Cardiac muscle cell (in vitro differentiated cells and primary cell): ENCODE measurements at regions not wholly inside any gene's neighbourhood (a gene's known extent, or its start where the extent isn't known, plus 50 kb on each side); places are given as distances from the start of the nearest gene placed in this dataset.

ENCODE experiments used
- DNase-seq, 2 donors: peaks; one replicate each; pipeline versions ENCODE4 v3.0.0 to v3.0.0-alpha.2; 2010 to 2017; ENCODE audit warnings: low read depth in 1 of 2, low spot score in 1 of 2
- H3K27ac ChIP-seq: fragments of 200-600 bp; sonication (generic); 2 replicates; pipeline ENCODE4 v1.5.1; 2016
- H3K27me3 ChIP-seq: fragments of 200-600 bp; sonication (generic); 2 replicates; pipeline ENCODE4 v1.6.0; 2016; ENCODE audit warnings: control low read depth
- H3K36me3 ChIP-seq: fragments of 200-600 bp; sonication (generic); 2 replicates; pipeline ENCODE4 v1.5.1; 2016; ENCODE audit warnings: control low read depth
- H3K4me1 ChIP-seq: fragments of 200-600 bp; sonication (generic); 2 replicates; pipeline ENCODE4 v1.8.1; 2017; ENCODE audit warnings: low read depth, mild to moderate bottlenecking, mixed run types
- H3K4me3 ChIP-seq: fragments of 200-600 bp; sonication (generic); 2 replicates; pipeline ENCODE4 v1.5.1; 2016; ENCODE audit warnings: mild to moderate bottlenecking
- H3K9me3 ChIP-seq: fragments of 200-600 bp; sonication (generic); 2 replicates; pipeline ENCODE4 v1.5.1; 2017; ENCODE audit warnings: low read depth, mild to moderate bottlenecking, control low read depth
- CTCF ChIP-seq: IDR thresholded peaks from 2 replicates; pipeline ENCODE4 v1.5.1; 2012; ENCODE audit warnings: low read depth, mild to moderate bottlenecking, low read length

DNA sequence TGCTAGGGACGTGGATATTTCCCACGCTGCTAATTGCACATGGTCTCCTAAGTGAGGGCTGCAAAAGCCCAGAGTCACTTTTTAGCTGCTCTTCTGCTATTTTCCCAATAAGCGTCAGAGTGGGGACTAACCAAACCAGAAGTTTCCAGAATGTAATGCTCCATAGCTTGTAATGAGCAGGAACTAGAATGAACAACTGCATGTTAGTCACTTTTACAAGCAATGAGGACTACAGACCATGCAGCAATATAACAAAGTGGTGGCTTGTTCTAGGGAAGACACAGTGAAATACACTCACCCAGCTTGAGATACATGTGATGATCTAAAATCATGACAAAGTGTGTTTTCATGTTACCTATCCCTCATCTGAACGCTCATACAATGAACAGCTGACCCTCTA lies 314.1 kb upstream of the SGK1 start:
- Histone ChIP-seq H3K27ac (no peak overlapping the region), H3K36me3 (no peaks in the 10 kb centered on the region), H3K4me1 (no peaks in the 10 kb centered on the region), H3K4me3 (no peak overlapping the region), H3K27me3 (no peaks in the 10 kb centered on the region), H3K9me3 (no peaks in the 10 kb centered on the region)
- TF ChIP-seq CTCF, result no peak
- no peak for DNase-seq

DNA sequence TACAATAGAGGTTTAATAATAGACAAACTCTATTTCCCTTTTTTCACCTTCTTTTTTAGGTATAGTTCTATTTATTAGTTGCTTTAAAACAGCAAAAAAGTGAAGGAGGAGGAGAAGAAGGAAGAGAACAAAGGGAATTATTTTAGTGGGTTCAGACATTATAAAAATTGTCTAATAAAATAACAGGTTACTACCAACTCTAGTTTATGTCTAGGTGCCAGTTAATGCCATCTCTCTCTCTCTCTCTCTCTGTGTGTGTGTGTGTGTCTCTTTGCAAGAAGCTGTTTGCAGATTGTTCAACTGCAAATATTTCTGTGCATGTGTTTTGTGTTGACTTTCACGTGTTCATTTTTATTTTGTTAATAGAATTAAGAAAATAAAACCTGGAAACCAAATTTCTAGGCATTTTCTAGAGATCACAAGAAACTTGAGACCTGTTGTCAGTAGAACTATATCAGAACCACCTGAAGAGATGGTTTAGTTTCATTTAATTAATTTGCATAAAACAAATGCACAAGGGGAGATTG lies 313.5 kb upstream of the SGK1 start:
- TF ChIP-seq CTCF, result no peak
- H3K27me3 ChIP-seq, result no peaks in the 10 kb centered on the region
- H3K9me3 ChIP-seq, result no peaks in the 10 kb centered on the region
- DNase-seq, result no peak
- H3K4me3 ChIP-seq, result no peak overlapping the region
- no peak overlapping the region for H3K27ac ChIP-seq
- H3K36me3 ChIP-seq, result no peaks in the 10 kb centered on the region
- H3K4me1 ChIP-seq, result no peaks in the 10 kb centered on the region

- H3K27me3 ChIP-seq, result no peaks in the 10 kb centered on the region
- H3K4me3 ChIP-seq, result no peak overlapping the region
- H3K9me3 ChIP-seq, result no peaks in the 10 kb centered on the region
- TF ChIP-seq CTCF, result no peak
- no peaks in the 10 kb centered on the region for H3K36me3 ChIP-seq
- peaks cover 4% of the 10 kb centered on the region for H3K4me1 ChIP-seq
- no peak for DNase-seq
- no peak overlapping the region for H3K27ac ChIP-seq
Observed at GRCh38 chr6:134630508-134631121, 312.7 kb upstream of the SGK1 start.

- H3K4me3 ChIP-seq, result no peak overlapping the region
- no peak for DNase-seq
- H3K36me3 ChIP-seq, result no peaks in the 10 kb centered on the region
- H3K27me3 ChIP-seq, result no peaks in the 10 kb centered on the region
- peaks cover 5% of the 10 kb centered on the region for H3K4me1 ChIP-seq
- H3K27ac ChIP-seq, result no peak overlapping the region
- H3K9me3 ChIP-seq, result no peaks in the 10 kb centered on the region
- no peak for TF ChIP-seq CTCF
Observed at GRCh38 chr6:134628154-134628553, 310.2 kb upstream of the SGK1 start.

- DNase-seq, result peak in 1 of 2 donors; percentile 41
- no peak for TF ChIP-seq CTCF
- H3K27me3 ChIP-seq, result no peaks in the 10 kb centered on the region
- H3K27ac ChIP-seq, result no peak overlapping the region
- H3K4me1 ChIP-seq, result peaks cover 5% of the 10 kb centered on the region
- no peaks in the 10 kb centered on the region for H3K36me3 ChIP-seq
- H3K4me3 ChIP-seq, result no peak overlapping the region
- H3K9me3 ChIP-seq, result no peaks in the 10 kb centered on the region
Observed at GRCh38 chr6:134627707-134628106, 309.8 kb upstream of the SGK1 start.
